ENCODE measurements at regions not wholly inside any gene's neighbourhood (a gene's known extent, or its start where the extent isn't known, plus 50 kb on each side); places are given as distances from the start of the nearest gene placed in this dataset.

DNA sequence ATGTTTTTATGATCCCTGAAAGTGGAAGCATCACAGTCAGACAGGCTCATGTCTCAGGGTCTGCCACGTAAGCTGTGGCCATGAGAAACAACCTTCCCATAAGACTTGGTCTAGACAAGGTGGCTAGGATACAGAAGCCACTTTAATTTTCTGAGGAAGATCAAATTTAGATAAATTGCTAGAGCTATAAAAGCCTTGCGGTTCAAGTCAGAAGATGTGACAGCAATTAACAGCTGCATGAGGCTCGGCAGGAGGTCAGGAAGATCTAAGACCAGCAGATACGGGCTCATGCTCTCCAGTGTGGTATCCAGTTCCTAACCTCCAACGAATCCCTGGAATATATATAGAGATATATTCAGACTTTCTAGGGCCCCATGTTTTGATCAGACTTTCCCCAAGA lies 577.1 kb downstream of the PLPP3 start:
- no peak for TF ChIP-seq POLR2AphosphoS5 (IDR thresholded peaks at IDR 0.05; ENCODE audit: borderline replicate concordance, low read depth, low read length)
- no peak for TF ChIP-seq EZH2 (IDR thresholded peaks at IDR 0.05)
